HUES64 (cell line): ENCODE measurements at regions not wholly inside any gene's neighbourhood (a gene's known extent, or its start where the extent isn't known, plus 50 kb on each side); places are given as distances from the start of the nearest gene placed in this dataset.

Source experiments
- H3K27ac ChIP-seq: 2 replicates; pipeline ENCODE4 v1.7.0; 2013; ENCODE audit warnings: low read depth, low read length, inconsistent platforms
- H3K27me3 ChIP-seq: 2 replicates; pipeline ENCODE4 v1.6.1; 2013; ENCODE audit warnings: mild to moderate bottlenecking, low read length; ENCODE audit not compliant: insufficient read depth
- H3K36me3 ChIP-seq: 2 replicates; pipeline ENCODE4 v1.6.1; 2013; ENCODE audit warnings: mild to moderate bottlenecking, low read length; ENCODE audit not compliant: insufficient read depth
- H3K4me1 ChIP-seq: 2 replicates; pipeline ENCODE4 v1.6.1; 2013; ENCODE audit warnings: mild to moderate bottlenecking, low read length, moderate library complexity; ENCODE audit not compliant: insufficient read depth
- H3K4me3 ChIP-seq: 2 replicates; pipeline ENCODE4 v1.5.1; 2013; ENCODE audit warnings: mild to moderate bottlenecking, low read length, moderate library complexity
- H3K9ac ChIP-seq: 2 replicates; pipeline ENCODE4 v1.6.1; 2013; ENCODE audit warnings: mild to moderate bottlenecking, low read depth, low read length
- H3K9me3 ChIP-seq: 2 replicates; pipeline ENCODE4 v1.6.1; 2013; ENCODE audit warnings: low read depth, low read length; ENCODE audit not compliant: insufficient read depth
- WGBS: fragments of 150-250, 120-280 bp; methylation state at CpG from one replicate; pipeline ENCODE4 v1.1.7; 2013; ENCODE audit warnings: missing lambda C conversion rate; 5-methylcytosine and 5-hydroxymethylcytosine counted together

DNA sequence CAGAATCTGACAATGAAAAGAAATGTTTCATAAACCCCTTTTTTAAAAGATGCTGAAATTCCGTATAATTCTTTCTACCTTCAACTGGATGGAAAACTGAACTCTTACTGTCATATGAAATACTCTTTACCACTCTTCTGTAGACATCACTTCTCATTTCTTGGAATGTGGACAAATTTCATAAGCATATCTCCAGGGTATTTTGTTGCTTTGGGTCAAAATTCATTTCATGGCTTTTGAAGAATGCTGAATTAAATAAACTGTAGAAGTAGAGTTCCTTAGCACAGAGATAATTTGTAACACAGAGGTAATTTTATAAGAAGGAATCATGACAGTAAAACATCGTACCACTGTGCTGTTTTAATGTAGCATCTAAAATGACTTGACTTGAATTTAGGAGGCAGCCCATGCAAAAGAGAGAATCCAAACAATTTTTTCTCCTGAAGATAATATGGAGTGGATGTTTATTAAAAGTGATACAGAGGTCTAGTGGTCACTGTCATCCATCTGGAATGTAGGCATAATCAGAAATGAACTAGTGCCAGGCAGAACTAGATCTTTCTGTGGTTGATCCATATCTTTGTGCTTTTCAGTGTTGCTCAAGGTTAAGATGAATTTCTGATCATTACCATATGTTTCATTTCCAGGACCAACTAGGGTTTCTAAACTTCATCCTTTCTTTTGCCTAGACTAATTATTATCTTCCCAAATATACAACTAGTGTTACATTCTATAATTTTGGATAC lies 492.0 kb downstream of the KIF20B start:
- Histone ChIP-seq H3K36me3 (no peaks in the 10 kb centered on the region), H3K9me3 (no peaks in the 10 kb centered on the region), H3K4me1 (no peaks in the 10 kb centered on the region), H3K4me3 (no peak overlapping the region), H3K9ac (no peak overlapping the region), H3K27me3 (no peaks in the 10 kb centered on the region), H3K27ac (no peak overlapping the region)
- 92% methylated on average over 2 of the region's 2 CpGs for WGBS

GRCh38 chr10:90195288-90195840 lies 494.0 kb downstream of the KIF20B start:
- Histone ChIP-seq H3K9ac (no peak overlapping the region), H3K27ac (no peak overlapping the region), H3K4me1 (no peaks in the 10 kb centered on the region), H3K4me3 (no peak overlapping the region), H3K27me3 (no peaks in the 10 kb centered on the region), H3K9me3 (no peaks in the 10 kb centered on the region), H3K36me3 (no peaks in the 10 kb centered on the region)
- 87% methylated on average over 3 of the region's 3 CpGs for WGBS

- Histone ChIP-seq H3K27me3 (no peaks in the 10 kb centered on the region), H3K4me1 (no peaks in the 10 kb centered on the region), H3K36me3 (no peaks in the 10 kb centered on the region), H3K27ac (no peak overlapping the region), H3K9me3 (no peaks in the 10 kb centered on the region), H3K4me3 (no peak overlapping the region), H3K9ac (no peak overlapping the region)
Measured at GRCh38 chr10:90197766-90198165, 496.4 kb downstream of the KIF20B start.

DNA sequence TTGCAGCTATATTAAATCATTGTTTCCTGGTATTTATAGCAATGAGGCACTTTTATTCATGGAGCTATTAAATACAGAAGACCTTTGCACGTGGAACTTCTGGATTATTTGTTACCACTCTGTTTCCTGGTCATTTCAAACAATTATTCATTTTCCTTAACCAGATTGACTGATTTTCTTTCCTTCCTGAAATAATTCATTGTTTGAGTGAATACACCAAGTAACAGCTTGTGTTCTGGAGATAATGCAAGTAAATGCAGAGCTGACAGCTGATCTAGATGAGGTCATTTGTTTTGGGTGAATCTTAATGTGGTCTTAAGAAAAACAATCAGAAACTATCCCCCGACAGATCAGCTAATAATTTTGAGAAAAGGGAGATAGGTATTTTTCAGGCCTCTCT lies 497.7 kb downstream of the KIF20B start:
- H3K36me3 ChIP-seq: no peaks in the 10 kb centered on the region
- WGBS: 86% methylated on average over 1 of the region's 2 CpGs
- no peaks in the 10 kb centered on the region for H3K9me3 ChIP-seq
- H3K4me1 ChIP-seq: no peaks in the 10 kb centered on the region
- no peak overlapping the region for H3K4me3 ChIP-seq
- H3K9ac ChIP-seq: no peak overlapping the region
- H3K27me3 ChIP-seq: no peaks in the 10 kb centered on the region
- no peak overlapping the region for H3K27ac ChIP-seq

- Histone ChIP-seq H3K4me1 (no peaks in the 10 kb centered on the region), H3K9ac (no peak overlapping the region), H3K4me3 (no peak overlapping the region)
Measured at GRCh38 chr10:90199513-90199912, 498.1 kb downstream of the KIF20B start.

GRCh38 chr10:90204131-90204955 lies 503.0 kb downstream of the KIF20B start:
- no peak overlapping the region for H3K9ac ChIP-seq
- 90% methylated on average over 5 of the region's 6 CpGs for WGBS
- no peak overlapping the region for H3K27ac ChIP-seq
- no peaks in the 10 kb centered on the region for H3K27me3 ChIP-seq
- no peaks in the 10 kb centered on the region for H3K36me3 ChIP-seq
- H3K4me3 ChIP-seq: no peak overlapping the region
- H3K4me1 ChIP-seq: no peaks in the 10 kb centered on the region
- no peaks in the 10 kb centered on the region for H3K9me3 ChIP-seq

More at GRCh38 chr10:90199513-90199912, 498.1 kb downstream of the KIF20B start:
- Histone ChIP-seq H3K36me3 (no peaks in the 10 kb centered on the region), H3K27me3 (no peaks in the 10 kb centered on the region), H3K9me3 (no peaks in the 10 kb centered on the region), H3K27ac (no peak overlapping the region)

DNA sequence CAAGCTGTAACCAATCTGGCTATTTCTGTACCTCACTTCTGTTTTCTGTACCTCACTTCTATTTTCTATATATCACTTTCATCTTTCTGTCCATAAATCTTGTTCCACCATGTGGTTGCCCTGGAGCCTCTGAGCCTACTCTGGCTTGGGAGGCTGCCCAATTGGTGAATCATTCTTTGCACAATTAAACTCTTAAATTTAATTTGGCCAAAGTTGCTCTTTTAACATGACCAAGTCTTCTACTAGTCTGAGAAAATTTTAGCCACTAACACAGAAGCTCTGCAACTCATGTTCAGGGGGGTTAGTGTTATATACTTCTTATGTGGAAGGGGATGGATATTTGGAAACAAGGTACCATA lies 503.5 kb downstream of the KIF20B start:
- Histone ChIP-seq H3K27ac (no peak overlapping the region), H3K4me3 (no peak overlapping the region), H3K27me3 (no peaks in the 10 kb centered on the region), H3K9ac (no peak overlapping the region), H3K9me3 (no peaks in the 10 kb centered on the region), H3K4me1 (no peaks in the 10 kb centered on the region), H3K36me3 (no peaks in the 10 kb centered on the region)

- Histone ChIP-seq H3K36me3 (no peaks in the 10 kb centered on the region), H3K9me3 (no peaks in the 10 kb centered on the region), H3K9ac (no peak overlapping the region), H3K4me3 (no peak overlapping the region), H3K4me1 (no peaks in the 10 kb centered on the region), H3K27me3 (no peaks in the 10 kb centered on the region), H3K27ac (no peak overlapping the region)
- 92% methylated on average over 2 of the region's 3 CpGs for WGBS
Measured at GRCh38 chr10:90205340-90205739, 503.9 kb downstream of the KIF20B start.

DNA sequence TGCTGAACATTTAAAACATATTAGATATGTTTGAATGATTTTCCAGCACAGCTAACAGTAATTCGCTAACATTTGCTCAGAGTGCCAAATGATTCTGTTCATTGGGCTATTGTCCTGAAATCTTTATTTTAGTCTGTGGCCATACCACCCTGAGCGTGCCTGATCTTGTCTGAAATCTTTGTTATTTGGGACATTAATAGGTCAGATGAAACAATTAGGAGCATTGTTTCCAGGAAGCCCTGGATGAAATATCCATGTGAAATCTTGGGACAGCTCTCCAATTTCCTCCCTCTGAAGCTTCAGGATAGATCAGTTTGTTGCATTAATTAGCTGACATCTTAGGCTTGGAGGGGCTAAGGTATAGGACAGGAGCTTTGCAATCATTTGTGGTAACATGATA lies 512.0 kb downstream of the KIF20B start:
- H3K4me1 ChIP-seq: no peaks in the 10 kb centered on the region
- no peak overlapping the region for H3K9ac ChIP-seq
- no peaks in the 10 kb centered on the region for H3K27me3 ChIP-seq
- no peak overlapping the region for H3K4me3 ChIP-seq
- 0 out of 2 replicates have a peak, but pooled peaks cover 4% of the 10 kb centered on the region for H3K9me3 ChIP-seq
- H3K36me3 ChIP-seq: no peaks in the 10 kb centered on the region
- WGBS: 93% methylated on average over 2 of the region's 2 CpGs
- H3K27ac ChIP-seq: no peak overlapping the region

DNA sequence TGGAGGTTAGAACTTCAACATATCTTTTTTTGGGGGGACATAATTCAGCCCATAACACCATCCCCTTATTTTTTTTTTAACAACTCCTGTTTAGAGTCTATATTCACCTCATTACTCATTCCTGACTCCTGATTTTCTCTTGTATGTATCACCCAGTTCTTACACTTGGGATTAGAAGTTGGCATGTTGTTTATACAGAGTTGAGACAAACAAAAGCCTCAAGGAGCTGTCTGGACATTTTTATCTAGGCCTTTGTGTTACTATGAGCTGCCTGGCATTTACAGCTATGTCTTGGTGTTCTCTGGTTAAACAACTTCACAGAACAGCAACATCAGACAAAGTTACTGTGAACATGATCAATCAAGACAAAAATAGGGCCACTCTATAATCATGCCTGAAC lies 517.5 kb downstream of the KIF20B start:
- no peak overlapping the region for H3K4me3 ChIP-seq
- H3K27ac ChIP-seq: no peak overlapping the region
- no peak overlapping the region for H3K9ac ChIP-seq
- H3K36me3 ChIP-seq: no peaks in the 10 kb centered on the region
- no peaks in the 10 kb centered on the region for H3K9me3 ChIP-seq
- no peaks in the 10 kb centered on the region for H3K4me1 ChIP-seq
- no peaks in the 10 kb centered on the region for H3K27me3 ChIP-seq

DNA sequence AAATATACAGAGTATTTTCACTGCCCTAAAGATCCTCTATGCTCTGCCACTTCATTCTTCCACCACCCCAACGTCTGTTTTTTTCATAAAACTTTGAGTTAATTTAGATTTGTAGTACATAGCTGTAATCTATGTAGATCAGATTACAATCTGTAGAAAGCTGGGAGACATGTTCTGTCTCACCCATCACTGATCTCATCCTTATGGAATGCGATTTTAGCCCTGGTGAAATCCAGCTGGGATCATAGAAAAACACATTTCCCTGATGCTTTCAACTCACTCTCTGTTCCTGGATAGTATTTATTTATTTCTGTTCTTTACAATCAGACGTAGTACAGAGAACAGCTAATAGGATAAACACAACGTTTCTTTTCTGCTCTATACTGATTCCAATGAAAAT lies 521.0 kb downstream of the KIF20B start:
- Histone ChIP-seq H3K27me3 (no peaks in the 10 kb centered on the region), H3K27ac (no peak overlapping the region), H3K9me3 (no peaks in the 10 kb centered on the region), H3K9ac (no peak overlapping the region), H3K36me3 (no peaks in the 10 kb centered on the region), H3K4me1 (no peaks in the 10 kb centered on the region), H3K4me3 (no peak overlapping the region)
- WGBS: 97% methylated on average over 3 of the region's 4 CpGs
